Prostate gland (tissue), 2 donors: ENCODE measurements at regions not wholly inside any gene's neighbourhood (a gene's known extent, or its start where the extent isn't known, plus 50 kb on each side); places are given as distances from the start of the nearest gene placed in this dataset.
A peak's percentile ranks its signal among the peaks of the same experiment; 100 is the strongest.

ENCODE experiments used
- DNase-seq: peaks from one replicate; pipeline ENCODE4 v3.0.0-alpha.2; 2019; ENCODE audit warnings: low spot score
- H3K27ac ChIP-seq, 2 donors: fragments of 200-600 bp; sonication (generic); 2 replicates each; pipeline ENCODE4 v1.5.1; 2017 to 2019
- H3K27me3 ChIP-seq: fragments of 200-600 bp; sonication (generic); replicated peaks from 2 replicates; pipeline ENCODE4 v1.5.1; 2019; ENCODE audit not compliant: insufficient read depth
- H3K36me3 ChIP-seq, 2 donors: fragments of 200-600 bp; sonication (generic); 1 replicate in 1 of 2; 2 replicates in 1 of 2; pipeline versions ENCODE4 v1.5.1 to v1.8.1; 2017 to 2019
- H3K4me1 ChIP-seq: fragments of 200-600 bp; sonication (generic); replicated peaks from 2 replicates; pipeline ENCODE4 v1.5.1; 2019
- H3K4me3 ChIP-seq, 2 donors: fragments of 200-600 bp; sonication (generic); 2 replicates each; pipeline ENCODE4 v1.5.1; 2017 to 2019
- H3K9me3 ChIP-seq: fragments of 200-600 bp; sonication (generic); 2 replicates; pipeline ENCODE4 v1.5.1; 2017
- POLR2A ChIP-seq: fragments of 450-650 bp; IDR thresholded peaks from one replicate; pipeline ENCODE4 v1.6.1; 2016; ENCODE audit warnings: antibody characterized with exemption, mild to moderate bottlenecking
- POLR2AphosphoS5 ChIP-seq: sonication (generic); formaldehyde crosslinking; IDR thresholded peaks from one replicate; pipeline ENCODE4 v1.6.1; 2017; ENCODE audit warnings: antibody characterized with exemption
- WGBS: methylation state at CpG from one replicate; pipeline ENCODE4 v1.1.5; 2018; 5-methylcytosine and 5-hydroxymethylcytosine counted together
- intact Hi-C: fragments of 100-400 bp; cut with DNase I; formaldehyde crosslinking; loops from one replicate; pipeline ENCODE4 v1.14.2; 2022
- TF ChIP-seq, protein P1 (sequence below), 4 experiments: fragments of 200-600 bp in 2 of 4; fragments of 450-650 bp in 2 of 4; sonication (generic) in 2 of 4; IDR thresholded peaks; 1 replicate in 3 of 4; 2 replicates in 1 of 4; pipeline ENCODE4 v1.5.1; 2016 to 2019; ENCODE audit warnings: antibody characterized with exemption in 4 of 4, mild to moderate bottlenecking in 2 of 4, moderate library complexity in 2 of 4

DNA sequence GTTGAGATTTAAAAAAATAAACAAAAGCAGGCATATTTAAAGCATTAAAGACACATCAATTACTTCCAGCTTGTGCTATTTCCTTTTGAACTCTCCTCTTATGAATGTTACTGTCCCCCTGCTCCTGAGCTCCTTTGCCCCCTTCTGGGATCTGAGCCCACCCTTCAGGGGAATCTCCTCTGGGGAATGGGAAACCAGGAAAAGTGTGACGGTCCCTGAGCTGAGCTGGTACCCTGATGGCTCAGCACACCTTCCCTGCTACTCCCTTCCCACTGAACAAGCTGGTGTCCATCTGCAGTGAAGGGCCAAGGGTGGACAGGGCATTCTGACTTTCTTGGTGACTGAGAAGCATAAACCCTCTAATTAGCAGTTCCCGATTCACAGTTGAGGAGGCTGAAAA lies 356.3 kb downstream of the PTEN start:
- intact Hi-C loops = no loop called here
- H3K9me3 ChIP-seq = no peaks in the 10 kb centered on the region
- no peaks in the 10 kb centered on the region for H3K4me1 ChIP-seq
- no peak for TF ChIP-seq POLR2A
- TF ChIP-seq, protein P1, sequence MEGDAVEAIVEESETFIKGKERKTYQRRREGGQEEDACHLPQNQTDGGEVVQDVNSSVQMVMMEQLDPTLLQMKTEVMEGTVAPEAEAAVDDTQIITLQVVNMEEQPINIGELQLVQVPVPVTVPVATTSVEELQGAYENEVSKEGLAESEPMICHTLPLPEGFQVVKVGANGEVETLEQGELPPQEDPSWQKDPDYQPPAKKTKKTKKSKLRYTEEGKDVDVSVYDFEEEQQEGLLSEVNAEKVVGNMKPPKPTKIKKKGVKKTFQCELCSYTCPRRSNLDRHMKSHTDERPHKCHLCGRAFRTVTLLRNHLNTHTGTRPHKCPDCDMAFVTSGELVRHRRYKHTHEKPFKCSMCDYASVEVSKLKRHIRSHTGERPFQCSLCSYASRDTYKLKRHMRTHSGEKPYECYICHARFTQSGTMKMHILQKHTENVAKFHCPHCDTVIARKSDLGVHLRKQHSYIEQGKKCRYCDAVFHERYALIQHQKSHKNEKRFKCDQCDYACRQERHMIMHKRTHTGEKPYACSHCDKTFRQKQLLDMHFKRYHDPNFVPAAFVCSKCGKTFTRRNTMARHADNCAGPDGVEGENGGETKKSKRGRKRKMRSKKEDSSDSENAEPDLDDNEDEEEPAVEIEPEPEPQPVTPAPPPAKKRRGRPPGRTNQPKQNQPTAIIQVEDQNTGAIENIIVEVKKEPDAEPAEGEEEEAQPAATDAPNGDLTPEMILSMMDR (IDR thresholded peaks at IDR 0.05) = no peak
- TF ChIP-seq POLR2AphosphoS5 = no peak
- H3K27ac ChIP-seq = no peak overlapping the region
- no peak for DNase-seq
- no peaks in the 10 kb centered on the region for H3K27me3 ChIP-seq
- no peak overlapping the region for H3K4me3 ChIP-seq
- WGBS = 93% methylated on average over 2 of the region's 2 CpGs
- H3K36me3 ChIP-seq = no peaks in the 10 kb centered on the region

DNA sequence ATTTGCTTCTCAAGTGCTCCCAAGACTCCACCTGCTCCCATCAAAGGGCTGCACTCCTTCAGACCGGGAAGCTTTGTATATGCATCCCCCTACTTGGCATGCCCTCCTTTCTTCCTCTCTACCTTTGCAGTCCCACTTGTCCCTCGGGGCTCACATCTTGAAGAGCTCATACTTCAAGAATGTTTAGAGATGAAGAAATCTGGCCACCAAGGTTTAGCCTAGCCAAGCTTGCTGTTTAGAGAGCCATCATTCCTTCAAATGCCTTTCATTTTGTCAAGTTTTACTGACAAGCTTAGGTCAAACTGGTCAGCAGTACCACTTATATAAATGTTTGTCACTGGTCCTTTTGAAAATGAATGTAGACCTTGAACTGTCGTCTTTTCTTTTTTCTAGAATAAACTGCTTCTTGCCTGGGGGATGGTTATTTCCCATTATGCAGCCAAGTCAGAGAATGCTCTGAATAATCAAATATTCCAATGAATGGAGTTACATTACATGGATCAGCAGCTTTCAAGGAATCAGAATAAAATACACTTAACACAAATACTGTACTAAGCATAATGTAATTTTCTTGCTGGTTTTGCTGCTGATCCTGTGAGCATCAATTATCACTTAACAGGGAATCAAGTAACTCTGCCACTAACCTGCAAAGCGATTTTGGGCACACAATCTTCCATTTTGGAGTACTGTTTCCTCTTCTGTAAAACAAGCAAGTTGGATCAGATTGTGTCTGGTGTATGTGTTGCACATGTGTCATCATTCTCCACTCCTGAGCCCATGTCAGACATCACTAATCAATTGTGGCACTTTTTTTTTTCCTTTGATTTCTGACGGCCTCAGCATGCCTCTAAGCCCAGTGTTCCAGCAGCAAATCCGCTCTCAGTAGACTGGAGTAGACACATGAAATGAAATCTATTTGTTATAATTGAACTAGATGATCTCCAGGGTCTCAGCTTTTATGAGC lies 357.9 kb downstream of the PTEN start:
- 77% methylated on average over 6 of the region's 6 CpGs for WGBS

DNA sequence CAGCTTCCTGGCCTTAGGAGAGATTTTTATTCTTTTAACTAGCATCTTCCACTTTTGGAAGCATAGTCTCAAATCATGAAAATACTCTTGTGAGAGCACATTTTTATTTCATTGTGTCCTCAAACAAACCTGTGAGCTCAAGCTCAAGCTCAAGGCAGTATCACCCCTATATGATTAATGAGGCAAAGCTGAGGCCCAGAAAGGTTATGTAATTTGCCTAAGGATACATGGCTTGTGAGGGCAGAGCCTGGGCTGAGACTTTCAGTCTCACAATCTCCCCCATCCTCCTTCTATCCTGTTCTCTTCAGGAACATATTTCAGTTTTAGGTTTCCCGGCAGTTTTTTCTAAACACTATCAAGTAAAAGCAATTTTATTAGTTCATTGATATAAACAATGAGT lies 359.5 kb downstream of the PTEN start:
- WGBS = 17% methylated on average over 1 of the region's 1 CpG
- Histone ChIP-seq H3K9me3 (no peaks in the 10 kb centered on the region), H3K27ac (peak overlapping the region in 1 of 2 donors; percentile 24), H3K4me3 (no peak overlapping the region), H3K27me3 (no peaks in the 10 kb centered on the region), H3K4me1 (no peaks in the 10 kb centered on the region), H3K36me3 (no peaks in the 10 kb centered on the region)
- intact Hi-C loops = no loop called here
- no peak for TF ChIP-seq POLR2A
- no peak for TF ChIP-seq POLR2AphosphoS5
- TF ChIP-seq, protein P1 (IDR thresholded peaks at IDR 0.05) = no peak
- no peak for DNase-seq

More for the DNA sequence above, 357.9 kb downstream of the PTEN start:
- TF ChIP-seq POLR2AphosphoS5 (no peak), POLR2A (no peak)
- TF ChIP-seq, protein P1 (IDR thresholded peaks at IDR 0.05) = no peak
- no peaks in the 10 kb centered on the region for H3K36me3 ChIP-seq
- H3K27me3 ChIP-seq = no peaks in the 10 kb centered on the region
- DNase-seq = no peak
- no peaks in the 10 kb centered on the region for H3K9me3 ChIP-seq
- no peaks in the 10 kb centered on the region for H3K4me1 ChIP-seq
- no peak overlapping the region for H3K27ac ChIP-seq
- intact Hi-C loops = no loop called here
- no peak overlapping the region for H3K4me3 ChIP-seq
